ENCODE measurements at regions not wholly inside any gene's neighbourhood (a gene's known extent, or its start where the extent isn't known, plus 50 kb on each side); places are given as distances from the start of the nearest gene placed in this dataset.

DNA sequence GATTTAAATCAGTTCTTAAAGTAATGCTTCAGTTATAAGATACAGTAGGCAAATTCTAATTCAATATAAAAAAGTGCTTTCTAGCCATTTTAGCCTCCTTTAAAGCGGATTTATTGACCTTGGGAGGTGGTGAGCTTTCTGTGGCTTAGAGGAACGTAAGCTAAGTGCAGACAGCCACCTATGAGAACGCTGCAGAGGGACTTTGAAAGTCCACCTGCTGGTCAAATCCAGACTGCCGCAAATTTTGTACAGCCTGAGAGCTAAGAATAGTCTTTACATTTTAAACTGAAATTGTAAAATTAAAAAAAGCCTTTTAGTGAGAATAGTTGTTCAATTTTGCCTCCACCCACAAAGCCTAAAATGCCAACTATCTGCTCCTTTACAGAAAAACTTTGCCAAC is 67.0 kb upstream of the SSX2IP start:
- TF ChIP-seq, protein P1, sequence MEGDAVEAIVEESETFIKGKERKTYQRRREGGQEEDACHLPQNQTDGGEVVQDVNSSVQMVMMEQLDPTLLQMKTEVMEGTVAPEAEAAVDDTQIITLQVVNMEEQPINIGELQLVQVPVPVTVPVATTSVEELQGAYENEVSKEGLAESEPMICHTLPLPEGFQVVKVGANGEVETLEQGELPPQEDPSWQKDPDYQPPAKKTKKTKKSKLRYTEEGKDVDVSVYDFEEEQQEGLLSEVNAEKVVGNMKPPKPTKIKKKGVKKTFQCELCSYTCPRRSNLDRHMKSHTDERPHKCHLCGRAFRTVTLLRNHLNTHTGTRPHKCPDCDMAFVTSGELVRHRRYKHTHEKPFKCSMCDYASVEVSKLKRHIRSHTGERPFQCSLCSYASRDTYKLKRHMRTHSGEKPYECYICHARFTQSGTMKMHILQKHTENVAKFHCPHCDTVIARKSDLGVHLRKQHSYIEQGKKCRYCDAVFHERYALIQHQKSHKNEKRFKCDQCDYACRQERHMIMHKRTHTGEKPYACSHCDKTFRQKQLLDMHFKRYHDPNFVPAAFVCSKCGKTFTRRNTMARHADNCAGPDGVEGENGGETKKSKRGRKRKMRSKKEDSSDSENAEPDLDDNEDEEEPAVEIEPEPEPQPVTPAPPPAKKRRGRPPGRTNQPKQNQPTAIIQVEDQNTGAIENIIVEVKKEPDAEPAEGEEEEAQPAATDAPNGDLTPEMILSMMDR (IDR thresholded peaks at IDR 0.05 in 8 of 11, conservative IDR thresholded peaks at IDR 0.05 in 3 of 11) = no peak
- TF ChIP-seq POLR2A (IDR thresholded peaks at IDR 0.05) = no peak
